HCT116 (cell line): ENCODE measurements at regions not wholly inside any gene's neighbourhood (a gene's known extent, or its start where the extent isn't known, plus 50 kb on each side); places are given as distances from the start of the nearest gene placed in this dataset.

ENCODE experiments used
- EGR1 ChIP-seq: IDR thresholded peaks from 2 replicates; pipeline ENCODE4 v1.6.1; 2012; ENCODE audit warnings: low read depth
- EZH2 ChIP-seq: fragments of 200-600 bp; sonication (generic); IDR thresholded peaks from 2 replicates; pipeline ENCODE4 v1.6.1; 2017; ENCODE audit warnings: antibody characterized with exemption, mixed run types
- EZH2phosphoT487 ChIP-seq: fragments of 200-600 bp; IDR thresholded peaks from 2 replicates; pipeline ENCODE4 v1.6.1; 2018; ENCODE audit warnings: antibody characterized with exemption, borderline replicate concordance
- JUND ChIP-seq: IDR thresholded peaks from 2 replicates; pipeline ENCODE4 v1.6.1; 2012
- POLR2AphosphoS5 ChIP-seq: IDR thresholded peaks from 2 replicates; pipeline ENCODE4 v1.6.1; 2011; ENCODE audit warnings: mild to moderate bottlenecking, low read depth, low read length, moderate library complexity
- TCF7L2 ChIP-seq: IDR thresholded peaks from 2 replicates; pipeline ENCODE4 v1.7.0; 2011; ENCODE audit warnings: borderline replicate concordance, inconsistent platforms; ENCODE audit not compliant: insufficient read depth, insufficient read length; ENCODE audit errors: extremely low read depth
- ZFX ChIP-seq: fragments of 450-650 bp; IDR thresholded peaks from 2 replicates; pipeline ENCODE4 v1.6.1; 2017
- ZNF274 ChIP-seq: fragments of 200-500 bp; sonication (Bioruptor generic); IDR thresholded peaks from 2 replicates; pipeline ENCODE4 v1.6.1; 2014; ENCODE audit warnings: mild to moderate bottlenecking, low read depth, low read length, inconsistent platforms
- TF ChIP-seq, protein P1 (sequence below), 3 experiments: fragments of 200-600 bp in 1 of 3; sonication (generic) in 1 of 3; IDR thresholded peaks in 2 of 3; conservative IDR thresholded peaks in 1 of 3; 2 replicates each; pipeline ENCODE4 v1.5.1; 2012 to 2017; ENCODE audit warnings: low read depth in 2 of 3, low read length in 2 of 3, antibody characterized with exemption in 1 of 3, borderline replicate concordance in 1 of 3, control low read depth in 1 of 3, mild to moderate bottlenecking in 1 of 3, mixed read lengths in 1 of 3, mixed run types in 1 of 3, moderate library complexity in 1 of 3; ENCODE audit not compliant: insufficient read depth in 1 of 3

DNA sequence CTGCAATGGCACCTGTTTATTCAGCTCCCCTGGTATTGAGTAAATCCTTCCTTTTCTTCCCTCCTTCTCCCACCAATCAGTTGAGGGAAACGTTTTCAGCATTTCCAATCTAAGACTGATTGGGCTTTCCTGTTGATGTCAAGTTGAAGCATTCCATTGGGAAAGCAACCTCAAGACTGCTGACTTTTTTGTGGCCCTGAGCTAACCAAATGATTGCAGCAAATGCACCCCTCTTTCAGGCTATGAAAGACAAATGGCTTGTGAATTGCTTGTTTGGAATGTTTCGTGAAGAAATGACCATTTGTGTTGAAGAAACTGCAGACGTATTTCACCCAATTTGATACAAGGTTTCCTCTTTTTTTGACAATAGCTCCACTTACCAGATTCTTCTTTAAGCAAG lies 303.5 kb downstream of the EPHA4 start:
- TF ChIP-seq, protein P1, sequence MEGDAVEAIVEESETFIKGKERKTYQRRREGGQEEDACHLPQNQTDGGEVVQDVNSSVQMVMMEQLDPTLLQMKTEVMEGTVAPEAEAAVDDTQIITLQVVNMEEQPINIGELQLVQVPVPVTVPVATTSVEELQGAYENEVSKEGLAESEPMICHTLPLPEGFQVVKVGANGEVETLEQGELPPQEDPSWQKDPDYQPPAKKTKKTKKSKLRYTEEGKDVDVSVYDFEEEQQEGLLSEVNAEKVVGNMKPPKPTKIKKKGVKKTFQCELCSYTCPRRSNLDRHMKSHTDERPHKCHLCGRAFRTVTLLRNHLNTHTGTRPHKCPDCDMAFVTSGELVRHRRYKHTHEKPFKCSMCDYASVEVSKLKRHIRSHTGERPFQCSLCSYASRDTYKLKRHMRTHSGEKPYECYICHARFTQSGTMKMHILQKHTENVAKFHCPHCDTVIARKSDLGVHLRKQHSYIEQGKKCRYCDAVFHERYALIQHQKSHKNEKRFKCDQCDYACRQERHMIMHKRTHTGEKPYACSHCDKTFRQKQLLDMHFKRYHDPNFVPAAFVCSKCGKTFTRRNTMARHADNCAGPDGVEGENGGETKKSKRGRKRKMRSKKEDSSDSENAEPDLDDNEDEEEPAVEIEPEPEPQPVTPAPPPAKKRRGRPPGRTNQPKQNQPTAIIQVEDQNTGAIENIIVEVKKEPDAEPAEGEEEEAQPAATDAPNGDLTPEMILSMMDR (IDR thresholded peaks at IDR 0.05 in 2 of 3, conservative IDR thresholded peaks at IDR 0.05 in 1 of 3; ENCODE audit: borderline replicate concordance in 1 of 3, insufficient read depth in 1 of 3, low read depth in 2 of 3, low read length in 2 of 3) = no peak
- no peak for TF ChIP-seq POLR2AphosphoS5
- no peak for TF ChIP-seq EZH2
- TF ChIP-seq ZNF274 = no peak
- TF ChIP-seq EZH2phosphoT487 = no peak
- no peak for TF ChIP-seq TCF7L2
- no peak for TF ChIP-seq JUND
- no peak for TF ChIP-seq ZFX
- no peak for TF ChIP-seq EGR1
